PFSK-1 (cell line): ENCODE measurements at regions not wholly inside any gene's neighbourhood (a gene's known extent, or its start where the extent isn't known, plus 50 kb on each side); places are given as distances from the start of the nearest gene placed in this dataset.

Experiments used
- FOXP2 ChIP-seq: optimal IDR thresholded peaks from 2 replicates; pipeline ENCODE3; 2011; ENCODE audit warnings: borderline replicate concordance, control low read depth, inconsistent platforms; ENCODE audit not compliant: insufficient read depth; ENCODE audit errors: extremely low read length, extremely low read depth
- POLR2AphosphoS5 ChIP-seq: IDR thresholded peaks from 2 replicates; pipeline ENCODE4 v1.6.1; 2012; ENCODE audit warnings: low read depth, mild to moderate bottlenecking, control low read depth, low read length, moderate library complexity
- REST ChIP-seq, 2 experiments: IDR thresholded peaks; 2 replicates each; pipeline versions ENCODE4 v1.6.1 to v1.8.0; 2011 to 2012; ENCODE audit warnings: low read depth in 2 of 2, low read length in 2 of 2, control low read depth in 1 of 2, inconsistent platforms in 1 of 2, mild to moderate bottlenecking in 1 of 2, moderate library complexity in 1 of 2; ENCODE audit not compliant: insufficient read depth in 1 of 2
- SIN3A ChIP-seq: IDR thresholded peaks from 2 replicates; pipeline ENCODE4 v1.6.1; 2012; ENCODE audit warnings: mild to moderate bottlenecking, low read length, moderate library complexity, borderline replicate concordance; ENCODE audit not compliant: insufficient read depth

GRCh38 chr22:49494555-49494954 is 333.1 kb downstream of the BRD1 start:
- TF ChIP-seq SIN3A (no peak), POLR2AphosphoS5 (no peak), REST (IDR thresholded peaks at IDR 0.05; ENCODE audit: insufficient read depth in 1 of 2, low read depth in 2 of 2, low read length in 2 of 2) (no peak), FOXP2 (no peak)
